ENCODE measurements at regions not wholly inside any gene's neighbourhood (a gene's known extent, or its start where the extent isn't known, plus 50 kb on each side); places are given as distances from the start of the nearest gene placed in this dataset.

GRCh38 chr4:45160951-45161350 is 434.6 kb upstream of the GNPDA2 start:
- no peak for DNase-seq (ENCODE audit: extremely low spot score, unreplicated experiment)
- TF ChIP-seq CTCF (IDR thresholded peaks at IDR 0.05), result no peak
- Mint-ChIP-seq H3K27me3 (ENCODE audit: unreplicated experiment) (no peaks in the 10 kb centered on the region), H3K4me3 (ENCODE audit: unreplicated experiment) (no peak overlapping the region), H3K4me1 (ENCODE audit: unreplicated experiment) (no peaks in the 10 kb centered on the region), H3K9me3 (ENCODE audit: unreplicated experiment) (peaks cover 12% of the 10 kb centered on the region), H3K36me3 (ENCODE audit: unreplicated experiment) (no peaks in the 10 kb centered on the region), H3K27ac (ENCODE audit: unreplicated experiment) (no peak overlapping the region)

- H3K27me3 Mint-ChIP-seq (ENCODE audit: unreplicated experiment), result no peaks in the 10 kb centered on the region
- DNase-seq (ENCODE audit: extremely low spot score, unreplicated experiment), result no peak
- no peaks in the 10 kb centered on the region for H3K4me1 Mint-ChIP-seq (ENCODE audit: unreplicated experiment)
- H3K27ac Mint-ChIP-seq (ENCODE audit: unreplicated experiment), result no peak overlapping the region
- H3K9me3 Mint-ChIP-seq (ENCODE audit: unreplicated experiment), result no peaks in the 10 kb centered on the region
- H3K4me3 Mint-ChIP-seq (ENCODE audit: unreplicated experiment), result no peak overlapping the region
- H3K36me3 Mint-ChIP-seq (ENCODE audit: unreplicated experiment), result no peaks in the 10 kb centered on the region
- TF ChIP-seq CTCF (IDR thresholded peaks at IDR 0.05), result no peak
Measured at GRCh38 chr4:45155081-45155777, 428.9 kb upstream of the GNPDA2 start.

- TF ChIP-seq CTCF (IDR thresholded peaks at IDR 0.05), result no peak
- Mint-ChIP-seq H3K36me3 (ENCODE audit: unreplicated experiment) (no peaks in the 10 kb centered on the region), H3K4me1 (ENCODE audit: unreplicated experiment) (no peaks in the 10 kb centered on the region), H3K4me3 (ENCODE audit: unreplicated experiment) (no peak overlapping the region), H3K27ac (ENCODE audit: unreplicated experiment) (no peak overlapping the region), H3K27me3 (ENCODE audit: unreplicated experiment) (no peaks in the 10 kb centered on the region), H3K9me3 (ENCODE audit: unreplicated experiment) (no peaks in the 10 kb centered on the region)
- DNase-seq (ENCODE audit: extremely low spot score, unreplicated experiment), result no peak
Measured at GRCh38 chr4:45147866-45148265, 421.5 kb upstream of the GNPDA2 start.

GRCh38 chr4:45131020-45131419 is 404.7 kb upstream of the GNPDA2 start:
- no peak overlapping the region for H3K4me3 Mint-ChIP-seq (ENCODE audit: unreplicated experiment)
- H3K27ac Mint-ChIP-seq (ENCODE audit: unreplicated experiment), result no peak overlapping the region
- no peaks in the 10 kb centered on the region for H3K27me3 Mint-ChIP-seq (ENCODE audit: unreplicated experiment)
- no peak for TF ChIP-seq CTCF (IDR thresholded peaks at IDR 0.05)
- H3K4me1 Mint-ChIP-seq (ENCODE audit: unreplicated experiment), result no peaks in the 10 kb centered on the region
- DNase-seq (ENCODE audit: extremely low spot score, unreplicated experiment), result no peak
- no peaks in the 10 kb centered on the region for H3K9me3 Mint-ChIP-seq (ENCODE audit: unreplicated experiment)
- no peaks in the 10 kb centered on the region for H3K36me3 Mint-ChIP-seq (ENCODE audit: unreplicated experiment)

- no peaks in the 10 kb centered on the region for H3K4me1 Mint-ChIP-seq (ENCODE audit: unreplicated experiment)
- no peaks in the 10 kb centered on the region for H3K27me3 Mint-ChIP-seq (ENCODE audit: unreplicated experiment)
- H3K27ac Mint-ChIP-seq (ENCODE audit: unreplicated experiment), result no peak overlapping the region
- DNase-seq (ENCODE audit: extremely low spot score, unreplicated experiment), result no peak
- H3K4me3 Mint-ChIP-seq (ENCODE audit: unreplicated experiment), result no peak overlapping the region
- no peak for TF ChIP-seq CTCF (IDR thresholded peaks at IDR 0.05)
- H3K9me3 Mint-ChIP-seq (ENCODE audit: unreplicated experiment), result no peaks in the 10 kb centered on the region
- no peaks in the 10 kb centered on the region for H3K36me3 Mint-ChIP-seq (ENCODE audit: unreplicated experiment)
Measured at GRCh38 chr4:45122406-45122805, 396.1 kb upstream of the GNPDA2 start.

Measured in osteocyte (in vitro differentiated cells).